C4-2B (cell line): ENCODE measurements at regions not wholly inside any gene's neighbourhood (a gene's known extent, or its start where the extent isn't known, plus 50 kb on each side); places are given as distances from the start of the nearest gene placed in this dataset.

Source experiments
- CTCF ChIP-seq: fragments of 450-650 bp; conservative IDR thresholded peaks from 2 replicates; pipeline ENCODE4 v1.5.1; 2017; ENCODE audit warnings: mild to moderate bottlenecking
- ZFX ChIP-seq: fragments of 450-650 bp; IDR thresholded peaks from 2 replicates; pipeline ENCODE4 v1.6.1; 2017

- TF ChIP-seq CTCF: no peak
- no peak for TF ChIP-seq ZFX
Observed at GRCh38 chr13:74466020-74466419, 331.8 kb upstream of the KLF12 start.
